OCI-LY1 (cell line): ENCODE measurements at regions not wholly inside any gene's neighbourhood (a gene's known extent, or its start where the extent isn't known, plus 50 kb on each side); places are given as distances from the start of the nearest gene placed in this dataset.

Source experiments
- CTCF ChIP-seq: fragments of 200-600 bp; sonication (generic), shearing (Covaris generic); IDR thresholded peaks from 2 replicates; pipeline ENCODE4 v1.5.1; 2017; ENCODE audit warnings: mild to moderate bottlenecking, antibody characterized with exemption, low read length, moderate library complexity, mixed read lengths
- EZH2 ChIP-seq: fragments of 200-600 bp; sonication (generic), shearing (Covaris generic); IDR thresholded peaks from 2 replicates; pipeline ENCODE4 v1.8.0; 2017; ENCODE audit warnings: borderline replicate concordance, mixed run types, mild to moderate bottlenecking, antibody characterized with exemption, low read length, moderate library complexity, mixed read lengths

DNA sequence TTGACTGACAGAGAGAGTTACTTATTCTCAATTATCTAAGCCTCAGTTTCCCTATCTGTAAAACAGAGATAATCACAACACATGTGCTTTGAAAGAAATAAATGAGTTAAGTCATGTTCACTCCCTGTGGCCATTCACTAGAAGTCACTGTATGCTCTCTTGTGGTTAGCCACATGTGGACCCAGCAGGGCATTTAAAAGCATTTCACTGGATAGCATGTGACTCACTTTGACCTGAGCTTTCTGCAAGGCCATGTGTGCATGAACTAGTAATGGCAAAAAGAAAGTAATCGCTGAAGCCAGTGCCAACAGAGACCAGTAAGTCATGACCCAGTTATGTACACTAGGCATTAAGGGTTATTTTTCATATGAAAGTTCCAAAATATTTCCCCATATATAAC lies 557.0 kb upstream of the IGFBP3 start:
- TF ChIP-seq CTCF (no peak), EZH2 (no peak)
